NCI-H446 (cell line): ENCODE measurements at regions not wholly inside any gene's neighbourhood (a gene's known extent, or its start where the extent isn't known, plus 50 kb on each side); places are given as distances from the start of the nearest gene placed in this dataset.

Source experiments
- DNase-seq, 2 experiments: peaks; one replicate each; lab custom pipeline; 2025; lab: John Stamatoyannopoulos, UW

DNA sequence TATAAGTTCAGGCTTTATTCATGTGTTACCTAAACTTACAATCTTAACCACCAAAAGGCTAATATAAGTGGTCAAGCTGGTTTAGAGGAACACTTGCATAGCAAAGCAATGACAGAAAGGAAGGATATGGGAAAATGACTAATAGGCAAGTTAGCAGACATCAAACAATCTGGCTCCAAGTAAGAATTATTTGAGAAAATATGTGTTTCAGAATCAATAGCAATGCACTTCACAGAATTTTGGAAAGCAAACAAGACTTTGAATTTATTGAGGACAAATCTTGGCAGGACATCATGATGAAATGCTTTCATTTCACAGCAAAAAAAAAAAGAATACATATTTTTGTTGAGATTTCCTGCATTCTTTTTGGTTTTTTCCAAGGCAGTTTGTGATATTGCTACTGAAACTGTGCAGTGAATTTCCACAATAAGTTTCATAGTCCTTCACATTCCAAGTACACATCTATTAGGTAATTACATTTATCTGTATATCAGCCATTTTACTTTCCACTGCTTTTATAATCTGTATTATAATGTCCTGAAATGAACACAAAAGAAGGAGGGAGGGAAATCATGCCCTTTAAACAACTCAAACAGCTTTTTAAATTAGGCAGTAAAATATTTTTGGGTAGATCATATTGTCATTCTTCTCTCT lies 417.9 kb downstream of the NR2F1-AS1 start:
- DNase-seq: peak; percentile 29 to 59

DNA sequence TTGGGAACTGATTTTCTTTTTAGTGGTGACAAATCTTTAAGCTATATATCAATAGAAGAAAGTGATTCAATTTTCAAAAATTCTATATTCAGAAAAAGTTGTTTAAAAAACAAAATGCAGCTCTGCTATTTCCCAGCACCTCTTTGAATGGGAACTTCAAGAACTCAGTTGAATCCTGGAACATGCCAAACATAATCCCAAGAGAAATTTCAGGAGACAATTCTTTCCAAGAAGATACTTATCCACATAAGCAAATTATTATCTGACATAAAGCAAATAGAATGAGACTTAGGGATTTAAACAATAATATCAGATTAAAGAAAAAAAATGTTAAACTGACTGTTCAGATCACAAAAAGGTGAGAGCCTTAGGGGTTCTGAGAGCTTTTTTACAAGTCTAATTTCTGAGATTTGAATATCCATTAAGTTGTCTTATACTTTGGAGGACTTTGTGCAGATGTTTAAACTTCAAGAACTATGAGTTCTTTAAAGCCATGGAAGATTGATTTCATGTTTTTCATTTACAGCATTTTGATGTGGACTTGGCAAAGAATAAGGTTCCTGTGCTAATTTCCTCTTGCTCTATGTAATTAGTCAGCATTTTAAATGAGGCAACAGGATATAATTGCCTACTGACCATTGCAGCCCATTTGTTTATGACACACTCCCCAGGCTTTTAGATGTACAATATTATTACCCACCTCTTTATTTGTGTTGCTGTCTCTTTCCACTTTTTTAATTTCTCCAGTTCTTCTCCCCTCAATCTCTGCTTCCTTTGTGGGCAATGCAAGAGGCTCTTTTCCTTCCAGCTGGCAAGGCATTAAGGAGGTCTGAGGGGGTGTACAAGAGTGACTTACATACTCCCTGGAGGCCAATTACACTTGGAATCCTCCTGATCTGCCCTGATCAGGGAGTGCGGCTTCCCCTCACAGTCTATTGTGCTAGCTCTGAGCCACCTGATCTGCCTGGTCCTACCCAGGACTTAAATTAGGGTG lies 419.1 kb downstream of the NR2F1-AS1 start:
- peak in 1 of 2 experiments; percentile 42 for DNase-seq

GRCh38 chr5:93158841-93159240 lies 422.2 kb downstream of the NR2F1-AS1 start:
- DNase-seq: no peak

DNA sequence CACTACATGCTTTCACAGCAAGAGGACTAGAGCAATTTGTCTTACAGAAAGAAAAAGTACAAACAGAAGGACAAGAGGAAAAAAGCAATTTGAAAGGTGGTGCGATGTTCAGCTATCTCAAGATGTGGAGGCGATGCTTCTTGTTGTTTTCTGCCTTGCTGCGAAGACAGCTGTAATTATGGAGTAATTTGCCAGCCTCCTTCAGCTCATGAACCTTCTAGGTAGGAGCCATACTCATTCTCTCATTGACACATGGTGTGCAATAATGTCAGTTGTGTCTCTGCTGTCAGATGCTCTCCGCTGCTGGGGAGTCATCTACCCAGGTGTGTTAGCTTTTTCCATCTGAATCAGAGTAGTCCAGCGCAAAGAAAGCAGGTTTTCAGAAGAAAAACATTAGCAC lies 424.5 kb downstream of the NR2F1-AS1 start:
- no peak for DNase-seq

GRCh38 chr5:93154535-93154934 lies 426.5 kb downstream of the NR2F1-AS1 start:
- DNase-seq: no peak

- no peak for DNase-seq
Observed at GRCh38 chr5:93153461-93153860, 427.6 kb downstream of the NR2F1-AS1 start.

DNA sequence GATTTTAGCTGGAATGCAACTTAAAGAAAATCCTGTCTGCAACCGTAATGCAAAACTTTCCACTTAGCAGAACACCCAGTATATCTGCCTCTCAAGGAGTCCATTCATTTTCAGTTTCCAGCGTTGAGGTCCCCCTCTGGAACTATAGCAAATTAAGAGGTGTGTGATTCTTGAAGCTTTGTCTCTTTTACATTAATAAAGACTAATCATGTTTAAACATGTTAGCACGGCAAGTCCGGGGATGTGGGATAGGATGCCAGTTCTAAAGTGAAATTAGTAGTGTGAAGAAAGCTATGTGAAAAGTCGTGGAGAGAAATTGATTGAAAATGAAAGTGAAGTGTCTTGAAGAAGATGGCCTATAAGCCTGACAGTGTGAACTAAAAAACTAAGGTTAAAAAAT lies 429.1 kb downstream of the NR2F1-AS1 start:
- DNase-seq: no peak

DNA sequence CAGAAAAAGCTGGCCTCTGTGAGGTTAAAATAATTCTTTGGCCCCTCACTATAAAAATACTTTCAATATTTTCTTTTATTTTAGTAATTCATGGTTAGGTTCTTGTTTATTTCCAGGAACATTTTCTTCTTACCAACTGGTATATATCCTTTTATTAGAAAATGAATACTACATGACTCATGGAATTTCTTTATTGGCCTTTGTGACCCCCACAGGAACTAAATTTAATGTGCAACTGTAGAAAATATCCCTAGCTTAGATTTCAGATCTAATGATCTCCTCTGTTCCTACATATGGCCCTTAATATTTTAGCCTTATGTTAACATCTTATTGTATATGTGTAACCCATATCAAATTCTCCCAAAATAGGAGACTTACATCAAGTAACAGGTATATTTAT lies 429.9 kb downstream of the NR2F1-AS1 start:
- DNase-seq: no peak

DNA sequence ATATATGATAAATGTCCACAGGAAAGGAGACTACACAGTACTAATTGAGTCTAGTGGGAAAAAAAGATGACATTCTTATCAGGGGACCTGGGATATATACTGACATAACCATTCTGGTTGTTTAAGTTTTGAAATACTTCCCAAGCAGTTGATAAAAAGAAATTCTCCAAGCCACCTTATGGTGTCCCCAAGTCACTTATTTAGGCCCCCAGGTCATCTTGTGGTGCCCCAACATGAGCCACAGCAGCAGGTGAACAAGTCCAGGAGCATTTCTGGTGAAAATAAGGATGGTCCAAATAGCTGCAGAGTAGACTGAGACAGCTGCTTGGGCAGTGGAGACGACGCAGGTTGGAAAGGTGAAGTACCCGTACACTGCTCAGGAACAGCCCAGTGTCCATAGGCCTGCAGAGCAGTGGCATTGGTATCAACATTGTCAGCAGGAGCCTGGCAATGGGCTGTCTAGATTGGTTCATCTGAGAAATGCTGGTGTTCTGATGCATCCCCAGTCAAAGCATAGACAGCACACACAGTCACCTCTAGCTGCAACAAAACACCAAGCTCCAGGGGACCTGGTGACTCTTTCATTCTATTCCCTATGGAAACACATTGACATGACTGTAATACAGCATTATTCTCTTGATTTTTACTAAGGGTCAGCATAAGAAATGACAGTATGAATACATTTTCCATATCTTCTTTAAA lies 430.6 kb downstream of the NR2F1-AS1 start:
- no peak for DNase-seq

DNA sequence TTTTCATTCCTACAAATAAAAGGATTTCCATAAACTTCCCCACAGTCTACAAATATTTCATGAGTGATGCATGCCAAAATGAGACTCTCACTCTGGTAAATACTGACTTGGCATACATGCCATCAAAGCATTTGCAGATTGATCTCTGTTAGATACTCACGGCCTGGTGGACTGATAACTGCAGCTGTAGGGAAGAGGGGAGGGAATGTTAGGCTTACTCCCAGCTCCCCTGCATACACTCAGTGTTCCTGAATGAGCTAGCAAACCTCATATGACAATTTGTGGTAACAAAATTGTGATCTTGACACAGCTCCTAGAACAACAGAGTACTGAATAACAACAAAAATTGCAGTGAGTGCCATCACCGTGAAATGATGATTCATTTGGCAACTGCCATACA lies 435.3 kb downstream of the NR2F1-AS1 start:
- DNase-seq: no peak

DNA sequence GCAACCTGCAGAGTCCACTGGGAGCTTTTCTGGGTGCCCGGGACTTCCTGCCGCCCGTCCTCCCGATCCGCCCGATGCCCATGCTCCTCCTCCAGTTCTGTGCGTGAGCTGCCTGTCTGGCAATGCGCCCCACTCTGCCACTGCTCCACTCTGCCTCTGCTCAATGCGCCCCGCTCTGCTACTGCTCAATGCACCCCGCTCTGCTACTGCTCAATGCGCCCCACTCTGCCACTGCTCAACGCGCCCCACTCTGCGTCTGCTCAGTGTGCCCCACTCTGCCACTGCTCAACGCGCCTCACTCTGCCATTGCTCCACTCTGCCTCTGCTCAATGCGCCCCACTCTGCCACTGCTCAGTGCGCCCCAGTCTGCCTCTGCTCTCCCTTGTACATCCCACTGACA lies 436.0 kb downstream of the NR2F1-AS1 start:
- no peak for DNase-seq

DNA sequence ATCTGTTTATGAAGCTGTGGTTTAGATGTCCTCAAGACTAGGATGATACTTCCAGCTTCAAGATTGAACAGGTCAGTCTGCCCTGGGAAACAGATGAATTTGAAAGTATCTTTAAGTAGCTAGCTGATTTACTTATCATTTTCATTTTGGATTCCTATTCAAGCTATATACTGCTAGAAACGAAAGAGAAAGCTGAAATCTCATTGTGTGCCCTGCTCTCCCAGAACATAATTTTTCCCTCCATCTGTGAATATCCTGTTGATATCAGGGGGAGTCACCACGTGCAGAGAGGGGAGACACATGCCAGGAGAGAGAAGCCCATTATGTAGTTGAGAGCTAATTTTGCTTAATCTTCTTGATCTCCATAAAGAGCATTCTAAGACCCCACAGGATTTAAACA lies 439.1 kb downstream of the NR2F1-AS1 start:
- DNase-seq: no peak

GRCh38 chr5:93130624-93131490 lies 450.2 kb downstream of the NR2F1-AS1 start:
- no peak for DNase-seq

- DNase-seq: peak in 1 of 2 experiments; percentile 1
Observed at GRCh38 chr5:93126634-93127033, 454.4 kb downstream of the NR2F1-AS1 start.

GRCh38 chr5:93123127-93123526 lies 457.9 kb downstream of the NR2F1-AS1 start:
- no peak for DNase-seq

DNA sequence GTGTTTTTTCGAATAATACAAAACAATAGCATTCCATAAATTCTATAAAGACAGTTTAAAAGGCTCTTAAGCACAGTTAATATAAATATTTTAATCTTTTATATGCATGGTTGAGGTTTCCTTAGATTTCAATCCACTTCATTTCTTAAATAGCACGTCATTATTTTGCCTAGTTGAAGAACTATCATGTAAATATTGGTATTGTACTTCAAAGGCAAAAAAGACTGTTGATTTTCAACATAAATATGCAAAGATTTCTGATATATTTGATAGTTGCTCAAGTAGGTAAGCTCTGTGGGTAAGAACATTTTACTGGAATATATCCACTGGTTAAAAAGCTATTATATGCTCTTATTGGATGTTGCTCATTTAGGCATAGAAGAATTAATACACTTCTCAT lies 458.6 kb downstream of the NR2F1-AS1 start:
- DNase-seq: no peak

DNA sequence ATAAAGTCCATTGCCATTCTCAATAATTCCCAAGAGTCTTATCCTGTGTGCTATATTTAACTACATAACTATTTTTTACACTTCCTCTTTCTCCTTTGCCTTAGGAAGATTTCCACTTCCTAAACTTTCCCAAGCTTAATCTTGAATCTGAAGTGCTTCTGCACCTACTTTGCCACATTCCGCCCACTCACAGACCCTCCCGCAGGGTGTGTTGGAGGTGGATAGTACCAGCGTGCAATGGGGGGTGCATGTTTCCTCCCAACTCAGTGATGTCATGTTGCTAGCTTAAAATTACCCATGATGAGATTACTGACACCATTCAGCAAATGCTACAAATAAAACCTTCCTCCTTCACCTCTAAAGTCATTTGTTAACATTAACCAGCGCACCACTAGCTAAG lies 460.2 kb downstream of the NR2F1-AS1 start:
- DNase-seq: no peak

GRCh38 chr5:93120051-93120450 lies 461.0 kb downstream of the NR2F1-AS1 start:
- DNase-seq: no peak

- no peak for DNase-seq
Observed at GRCh38 chr5:93117751-93118531, 463.1 kb downstream of the NR2F1-AS1 start.

GRCh38 chr5:93107805-93108520 lies 473.1 kb downstream of the NR2F1-AS1 start:
- DNase-seq: no peak
